Heart left ventricle (tissue), 16 donors: ENCODE measurements at regions not wholly inside any gene's neighbourhood (a gene's known extent, or its start where the extent isn't known, plus 50 kb on each side); places are given as distances from the start of the nearest gene placed in this dataset.

Experiments used
- ATAC-seq, 4 donors: fragments of 200-7000 bp; cut with Tn5 transposase; one replicate each; pipeline ENCODE4 v1.9.1; 2020 to 2022; ENCODE audit warnings: moderate library complexity in 4 of 4, mild to moderate bottlenecking in 3 of 4, moderate number of reproducible peaks in 1 of 4
- DNase-seq, 5 donors: peaks; one replicate each; pipeline ENCODE4 v3.0.0-alpha.2; 2020
- H3K27ac ChIP-seq, 12 donors: fragments of 200-600 bp; sonication (generic) in 4 of 12; one replicate each; pipeline versions ENCODE4 v1.5.0 to v1.8.0; 2016 to 2022; ENCODE audit warnings: mild to moderate bottlenecking in 2 of 12
- H3K27me3 ChIP-seq, 9 donors: fragments of 200-600 bp; sonication (generic) in 2 of 9; one replicate each; pipeline versions ENCODE4 v1.5.1 to v1.8.0; 2016 to 2022; ENCODE audit warnings: mild to moderate bottlenecking in 3 of 9
- H3K36me3 ChIP-seq, 9 donors: fragments of 200-600 bp; sonication (generic) in 2 of 9; one replicate each; pipeline versions ENCODE4 v1.5.0 to v1.8.0; 2018 to 2022; ENCODE audit warnings: mild to moderate bottlenecking in 2 of 9
- H3K4me1 ChIP-seq, 12 donors: fragments of 200-600 bp; sonication (generic) in 4 of 12; one replicate each; pipeline versions ENCODE4 v1.5.0 to v1.8.0; 2016 to 2022; ENCODE audit warnings: mild to moderate bottlenecking in 3 of 12
- H3K4me3 ChIP-seq, 12 donors: fragments of 200-600 bp; sonication (generic) in 4 of 12; one replicate each; pipeline versions ENCODE4 v1.5.0 to v1.8.0; 2017 to 2022; ENCODE audit warnings: mild to moderate bottlenecking in 9 of 12, moderate library complexity in 4 of 12
- H3K9me3 ChIP-seq, 12 donors: fragments of 200-600 bp; sonication (generic) in 4 of 12; one replicate each; pipeline versions ENCODE4 v1.5.0 to v1.8.0; 2016 to 2022; ENCODE audit warnings: mild to moderate bottlenecking in 1 of 12
- CTCF ChIP-seq, 12 donors: fragments of 200-600 bp; sonication (generic) in 4 of 12; IDR thresholded peaks; one replicate each; pipeline versions ENCODE4 v1.5.0 to v1.8.0; 2018 to 2022; ENCODE audit warnings: antibody characterized with exemption in 12 of 12, mild to moderate bottlenecking in 5 of 12
- POLR2A ChIP-seq, 2 donors: fragments of 450-650 bp; IDR thresholded peaks; one replicate each; pipeline ENCODE4 v1.6.1; 2017; ENCODE audit warnings: antibody characterized with exemption in 2 of 2, mild to moderate bottlenecking in 2 of 2, moderate library complexity in 2 of 2
- WGBS, 4 donors: extraction: QIAGEN DNeasy Blood & Tissue Kit in 2 of 4; methylation state at CpG; one replicate each; pipeline versions ENCODE4 v1.1.5 to v1.1.7; 2013 to 2018; 5-methylcytosine and 5-hydroxymethylcytosine counted together
- intact Hi-C, 10 donors: fragments of 100-400 bp; cut with DNase I; formaldehyde crosslinking; loops; one replicate each; pipeline versions ENCODE4 v1.11.1 to v1.14.2; 2022
- donor health status: ischemic (EF 13 %, LVEDD 7.1; RV severe dilation, severe dysfunction).
- donor health status: healthy with polysubstance abuse.
- donor health status: DM: no; HTN: yes; CAD: no.
- donor health status: DM: no; HTN: no; CAD: no.
- donor health status: ischemic (EF 25% LVEDD 6.9; RV normal size, moderate dysfunction).
- donor health status: ischemic (EF 25% LVEDD 5.7; RV mildly dilated, moderate dysfunction).
- donor health status: healthy.
- donor health status: DM: yes; HTN: yes; CAD: no.
- donor health status: ischemic (EF 35%, LVEDD 5.7; RV mildly dilated, moderate dysfunction).
- donor health status: nonischemic (EF 11% LVEDD 7.7; RV severe dilation, severe dysfunction).
- donor health status: DM: yes; HTN: yes; CAD: no.
- donor health status: PGD.
- donor health status: ischemic (EF 29% LVEDD 5.4; RV normal size, mild dysfunction).
- donor health status: nonischemic (EF 23%, LVEDD 6.1; RV moderate dilation, normal function).

GRCh38 chr3:159032311-159032710 lies 230.5 kb downstream of the MFSD1 start:
- WGBS, 4 donors: 90 to 100% (median 94%) methylated on average over 1 of the region's 1 CpG
- Histone ChIP-seq H3K27ac (no peak overlapping the region), H3K27me3 (no peaks in the 10 kb centered on the region), H3K9me3 (peaks cover 0 to 5% (median 0%) of the 10 kb centered on the region in 12 donors), H3K4me3 (no peak overlapping the region), H3K4me1 (no peaks in the 10 kb centered on the region), H3K36me3 (no peaks in the 10 kb centered on the region)
- no peak for DNase-seq
- intact Hi-C loops: no loop called here
- TF ChIP-seq CTCF (IDR thresholded peaks at IDR 0.05) (no peak), POLR2A (IDR thresholded peaks at IDR 0.05) (no peak)
- no peak for ATAC-seq

- Histone ChIP-seq H3K4me1 (no peaks in the 10 kb centered on the region), H3K27me3 (no peaks in the 10 kb centered on the region), H3K9me3 (peaks cover 0 to 4% (median 0%) of the 10 kb centered on the region in 12 donors), H3K27ac (no peak overlapping the region), H3K36me3 (no peaks in the 10 kb centered on the region), H3K4me3 (no peak overlapping the region)
- intact Hi-C loops: no loop called here
- no peak for ATAC-seq
- no peak for TF ChIP-seq CTCF (IDR thresholded peaks at IDR 0.05)
- no peak for DNase-seq
- WGBS, 4 donors: 42 to 50% (median 46%) methylated on average over 2 of the region's 2 CpGs
Measured at GRCh38 chr3:159038405-159038804, 236.6 kb downstream of the MFSD1 start.

- WGBS, 4 donors: 52 to 64% (median 54%) methylated on average over 2 of the region's 2 CpGs
- no peak for ATAC-seq
- TF ChIP-seq CTCF (IDR thresholded peaks at IDR 0.05) (no peak), POLR2A (IDR thresholded peaks at IDR 0.05) (no peak)
Measured at GRCh38 chr3:159039286-159039685, 237.4 kb downstream of the MFSD1 start.

GRCh38 chr3:159045279-159045885 lies 243.5 kb downstream of the MFSD1 start:
- TF ChIP-seq POLR2A (IDR thresholded peaks at IDR 0.05): no peak
- TF ChIP-seq CTCF (IDR thresholded peaks at IDR 0.05): no peak
- WGBS, 4 donors: 52 to 68% (median 65%) methylated on average over 5 of the region's 5 CpGs
- intact Hi-C loops: no loop called here
- H3K36me3 ChIP-seq: no peaks in the 10 kb centered on the region
- ATAC-seq (no peak), DNase-seq (no peak)
- no peaks in the 10 kb centered on the region for H3K9me3 ChIP-seq
- H3K4me3 ChIP-seq: no peak overlapping the region
- H3K27me3 ChIP-seq: no peaks in the 10 kb centered on the region
- no peak overlapping the region for H3K27ac ChIP-seq
- H3K4me1 ChIP-seq: no peaks in the 10 kb centered on the region

More at GRCh38 chr3:159039286-159039685, 237.4 kb downstream of the MFSD1 start:
- no peaks in the 10 kb centered on the region for H3K27me3 ChIP-seq
- no peaks in the 10 kb centered on the region for H3K4me1 ChIP-seq
- H3K27ac ChIP-seq: no peak overlapping the region
- H3K9me3 ChIP-seq: no peaks in the 10 kb centered on the region
- intact Hi-C loops: no loop called here
- H3K4me3 ChIP-seq: no peak overlapping the region
- DNase-seq: no peak
- H3K36me3 ChIP-seq: no peaks in the 10 kb centered on the region
